ENCODE measurements at regions not wholly inside any gene's neighbourhood (a gene's known extent, or its start where the extent isn't known, plus 50 kb on each side); places are given as distances from the start of the nearest gene placed in this dataset.
"Not testable (repeated sequence)": the region's sequence is repeated elsewhere in the genome, so short reads cannot be mapped to it uniquely, and the experiment has no call there.

GRCh38 chr11:42802201-42802899 lies 509.4 kb upstream of the API5 start:
- no peak for TF ChIP-seq CTCF (IDR thresholded peaks at IDR 0.05; ENCODE audit: extremely low read depth, insufficient read depth, missing control alignments)
- no peak for DNase-seq (ENCODE audit: low spot score)
- in situ Hi-C loops (cut with MboI; ENCODE audit: low pct_unique_long_range_greater_than_20kb, low sequenced_read_pairs, unreplicated experiment), result no loop called here

GRCh38 chr11:42806191-42806590 lies 505.6 kb upstream of the API5 start:
- in situ Hi-C loops (cut with MboI; ENCODE audit: low pct_unique_long_range_greater_than_20kb, low sequenced_read_pairs, unreplicated experiment), result no loop called here
- TF ChIP-seq CTCF (IDR thresholded peaks at IDR 0.05; ENCODE audit: extremely low read depth, insufficient read depth, missing control alignments), result no peak
- no peak for DNase-seq (ENCODE audit: low spot score)

GRCh38 chr11:42812361-42812760 lies 499.4 kb upstream of the API5 start:
- TF ChIP-seq CTCF (IDR thresholded peaks at IDR 0.05; ENCODE audit: extremely low read depth, insufficient read depth, missing control alignments), result no peak
- in situ Hi-C loops (cut with MboI; ENCODE audit: low pct_unique_long_range_greater_than_20kb, low sequenced_read_pairs, unreplicated experiment), result no loop called here
- no peak for DNase-seq (ENCODE audit: low spot score)

- TF ChIP-seq CTCF (IDR thresholded peaks at IDR 0.05; ENCODE audit: extremely low read depth, insufficient read depth, missing control alignments), result no peak
- in situ Hi-C loops (cut with MboI; ENCODE audit: low pct_unique_long_range_greater_than_20kb, low sequenced_read_pairs, unreplicated experiment), result no loop called here
- no peak for DNase-seq (ENCODE audit: low spot score)
Observed at GRCh38 chr11:42812960-42813359, 498.8 kb upstream of the API5 start.

GRCh38 chr11:42816471-42816870 lies 495.3 kb upstream of the API5 start:
- DNase-seq (ENCODE audit: low spot score), result no peak
- TF ChIP-seq CTCF (IDR thresholded peaks at IDR 0.05; ENCODE audit: extremely low read depth, insufficient read depth, missing control alignments), result no peak
- in situ Hi-C loops (cut with MboI; ENCODE audit: low pct_unique_long_range_greater_than_20kb, low sequenced_read_pairs, unreplicated experiment), result no loop called here

GRCh38 chr11:42819126-42819525 lies 492.7 kb upstream of the API5 start:
- no peak for TF ChIP-seq CTCF (IDR thresholded peaks at IDR 0.05; ENCODE audit: extremely low read depth, insufficient read depth, missing control alignments)
- in situ Hi-C loops (cut with MboI; ENCODE audit: low pct_unique_long_range_greater_than_20kb, low sequenced_read_pairs, unreplicated experiment), result no loop called here
- no peak for DNase-seq (ENCODE audit: low spot score)

- DNase-seq (ENCODE audit: low spot score); in situ Hi-C loops (cut with MboI; ENCODE audit: low pct_unique_long_range_greater_than_20kb, low sequenced_read_pairs, unreplicated experiment): not testable (repeated sequence)
Observed at GRCh38 chr11:42822188-42822587, 489.6 kb upstream of the API5 start.
